Activated naive CD8-positive, alpha-beta T cell treated with anti-CD3 and anti-CD28 coated beads, Interleukin-2, amount 50 U/mL, for 24 hours (primary cell): ENCODE measurements at regions not wholly inside any gene's neighbourhood (a gene's known extent, or its start where the extent isn't known, plus 50 kb on each side); places are given as distances from the start of the nearest gene placed in this dataset.

Experiments
- ATAC-seq: fragments of 150-1000 bp; cut with Tn5 transposase; one replicate; pipeline ENCODE4 v1.10.0; 2021
- DNase-seq: peaks from one replicate; pipeline ENCODE4 v3.0.0; 2021
- H3K27ac Mint-ChIP-seq: one replicate; pipeline ENCODE4 v1.8.0; 2021; ENCODE audit warnings: mild to moderate bottlenecking, mixed read lengths
- H3K27me3 Mint-ChIP-seq: one replicate; pipeline ENCODE4 v1.8.0; 2021; ENCODE audit warnings: mixed read lengths
- H3K36me3 Mint-ChIP-seq: one replicate; pipeline ENCODE4 v1.8.0; 2021; ENCODE audit warnings: low read depth, mixed read lengths
- H3K4me1 Mint-ChIP-seq: one replicate; pipeline ENCODE4 v1.8.0; 2021; ENCODE audit warnings: mixed read lengths
- H3K4me3 Mint-ChIP-seq: one replicate; pipeline ENCODE4 v1.8.0; 2021; ENCODE audit warnings: mild to moderate bottlenecking, moderate library complexity, mixed read lengths
- H3K9me3 Mint-ChIP-seq: one replicate; pipeline ENCODE4 v1.8.0; 2021; ENCODE audit warnings: mixed read lengths

DNA sequence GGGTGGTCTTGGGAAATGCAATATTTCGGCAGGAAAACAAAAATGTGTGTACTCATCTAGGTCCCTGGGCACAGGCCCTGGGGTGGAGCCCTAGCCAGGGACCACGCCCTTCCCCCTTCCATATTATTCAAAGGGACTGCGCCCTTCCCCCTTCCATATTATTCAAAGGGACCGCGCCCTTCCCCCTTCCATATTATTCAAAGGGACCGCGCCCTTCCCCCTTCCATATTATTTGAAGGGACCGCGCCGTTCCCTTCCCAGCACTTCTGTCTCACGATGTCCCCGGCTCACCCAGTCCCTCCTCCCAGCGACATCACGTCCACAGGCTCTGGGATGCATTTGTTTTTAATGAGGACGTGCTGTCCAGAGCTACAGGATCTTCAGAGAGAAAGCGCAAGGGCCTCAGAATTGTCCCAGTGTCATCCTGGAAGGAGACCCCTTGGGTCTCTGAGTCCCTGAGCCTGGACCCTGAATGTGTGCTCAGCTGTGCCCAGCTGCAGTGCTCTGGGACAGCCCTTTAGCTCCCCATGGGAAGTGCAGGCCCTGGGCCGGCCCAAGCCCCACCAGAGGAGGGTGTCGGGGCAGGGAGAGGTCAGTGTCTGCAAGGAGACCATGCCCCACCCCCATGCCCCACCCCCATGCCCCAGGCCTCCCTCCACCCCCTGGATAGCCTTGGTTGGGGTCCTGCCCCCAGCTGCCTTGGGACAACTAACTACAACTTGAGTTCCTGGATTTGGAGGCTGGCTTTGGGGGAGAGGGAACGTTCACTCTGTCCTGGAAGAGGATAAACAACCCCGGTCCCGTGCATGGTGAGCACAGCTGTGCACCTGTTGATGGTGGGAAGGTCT lies 810.0 kb downstream of the BRD1 start:
- Mint-ChIP-seq H3K27me3 (no peaks in the 10 kb centered on the region), H3K9me3 (no peaks in the 10 kb centered on the region), H3K4me1 (no peaks in the 10 kb centered on the region), H3K27ac (no peak overlapping the region), H3K4me3 (no peak overlapping the region), H3K36me3 (no peaks in the 10 kb centered on the region)
- no peak for DNase-seq
- no peak for ATAC-seq

DNA sequence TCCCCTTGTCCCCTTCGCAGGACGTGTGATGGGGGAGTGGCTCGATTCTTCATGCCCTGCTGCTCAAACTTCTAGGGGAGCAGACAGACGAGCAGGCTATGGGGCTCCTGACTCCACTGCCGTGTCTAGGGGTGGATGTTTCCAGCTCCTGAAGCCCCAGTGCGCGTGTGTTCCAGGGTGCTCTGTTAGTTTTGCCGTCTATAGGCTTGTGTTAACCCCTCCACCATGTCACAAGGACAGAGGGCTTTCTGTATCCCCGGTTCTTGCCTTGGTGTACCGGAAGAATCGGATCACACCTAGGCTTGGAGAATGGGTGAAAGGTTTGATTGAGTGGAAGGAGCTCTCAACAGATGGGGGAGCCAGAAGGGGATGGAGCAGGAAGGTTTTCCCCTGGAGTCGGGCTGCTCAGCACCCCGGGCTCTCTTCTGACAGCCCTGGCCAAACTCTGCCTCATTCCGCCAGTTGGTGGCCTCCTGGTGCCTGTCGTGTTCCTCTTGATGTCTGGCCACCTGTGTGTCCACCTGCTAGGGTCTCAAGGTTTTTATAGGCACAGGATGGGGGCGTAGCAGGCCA lies 810.7 kb downstream of the BRD1 start:
- H3K27me3 Mint-ChIP-seq = no peaks in the 10 kb centered on the region
- DNase-seq = no peak
- no peaks in the 10 kb centered on the region for H3K36me3 Mint-ChIP-seq
- no peaks in the 10 kb centered on the region for H3K9me3 Mint-ChIP-seq
- no peak for ATAC-seq
- H3K4me3 Mint-ChIP-seq = no peak overlapping the region
- no peak overlapping the region for H3K27ac Mint-ChIP-seq
- no peaks in the 10 kb centered on the region for H3K4me1 Mint-ChIP-seq

DNA sequence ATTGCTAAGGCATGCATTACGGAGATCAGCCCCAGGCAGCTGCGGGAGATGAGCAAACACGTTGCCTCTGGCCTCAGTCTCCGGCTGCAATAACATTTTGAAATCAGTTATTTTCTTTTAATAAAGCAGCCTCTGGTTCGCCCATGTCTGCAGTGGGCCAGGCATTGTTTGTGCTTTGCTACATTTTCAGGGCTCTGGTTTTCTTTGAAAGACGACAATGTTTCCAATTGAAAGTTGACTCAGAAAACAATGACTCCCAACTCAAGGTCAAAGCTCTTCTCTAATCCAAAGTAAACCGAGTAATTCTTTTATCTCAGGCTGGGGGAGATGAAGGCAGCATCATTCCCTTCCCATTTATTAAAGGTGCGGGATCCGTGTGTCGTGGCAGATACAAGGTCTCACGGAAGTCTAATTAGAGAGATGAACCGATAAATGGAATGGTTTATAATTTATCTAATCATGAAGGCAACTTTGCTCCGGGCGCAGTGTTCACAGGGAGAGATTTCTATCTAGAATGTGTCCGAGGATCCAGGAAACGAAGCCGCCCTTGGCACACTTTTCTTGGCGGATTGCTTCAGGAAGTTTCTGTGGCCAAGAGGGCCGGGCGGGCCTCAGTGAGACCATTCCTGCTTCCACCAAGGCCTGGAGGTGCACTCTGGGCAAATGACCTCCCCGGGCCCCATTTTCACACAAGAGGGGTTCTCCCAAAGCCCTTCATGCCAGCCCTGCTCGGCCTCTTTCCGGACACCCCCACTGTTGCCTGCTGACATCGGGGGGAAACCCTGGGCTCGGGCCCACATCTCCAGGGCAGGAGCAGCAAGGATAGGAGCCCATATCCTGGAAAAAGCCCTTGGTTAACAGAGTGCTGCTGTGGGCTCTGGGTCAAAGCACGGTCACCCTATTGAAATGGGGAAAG lies 811.4 kb downstream of the BRD1 start:
- no peak for DNase-seq
- H3K27me3 Mint-ChIP-seq = no peaks in the 10 kb centered on the region
- H3K27ac Mint-ChIP-seq = no peak overlapping the region
- no peaks in the 10 kb centered on the region for H3K4me1 Mint-ChIP-seq
- ATAC-seq = no peak
- H3K4me3 Mint-ChIP-seq = no peak overlapping the region
- H3K36me3 Mint-ChIP-seq = no peaks in the 10 kb centered on the region
- no peaks in the 10 kb centered on the region for H3K9me3 Mint-ChIP-seq

DNA sequence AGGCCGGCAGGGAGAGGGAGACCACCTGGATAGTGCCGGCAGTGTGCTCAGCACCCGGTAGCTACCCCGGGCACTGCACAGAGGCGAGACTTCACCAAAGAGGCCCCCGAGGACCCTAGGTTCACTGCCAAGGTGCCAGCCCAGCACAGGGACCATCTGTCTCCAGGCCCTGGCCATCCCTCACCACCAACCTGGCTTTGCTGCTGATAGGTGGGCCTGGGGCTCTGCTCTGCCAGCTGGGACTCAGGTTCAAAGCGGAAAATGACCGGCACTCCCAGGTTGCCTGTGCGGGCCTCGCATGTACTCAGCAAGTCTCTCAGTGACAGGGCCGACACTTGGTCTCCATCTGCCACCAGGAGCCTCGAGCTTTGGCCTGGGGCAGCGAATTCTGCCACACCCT lies 812.2 kb downstream of the BRD1 start:
- DNase-seq (no peak), ATAC-seq (no peak)
- no peaks in the 10 kb centered on the region for H3K27me3 Mint-ChIP-seq
- no peaks in the 10 kb centered on the region for H3K36me3 Mint-ChIP-seq
- H3K4me3 Mint-ChIP-seq = no peak overlapping the region
- H3K4me1 Mint-ChIP-seq = no peaks in the 10 kb centered on the region
- H3K9me3 Mint-ChIP-seq = no peaks in the 10 kb centered on the region
- no peak overlapping the region for H3K27ac Mint-ChIP-seq

DNA sequence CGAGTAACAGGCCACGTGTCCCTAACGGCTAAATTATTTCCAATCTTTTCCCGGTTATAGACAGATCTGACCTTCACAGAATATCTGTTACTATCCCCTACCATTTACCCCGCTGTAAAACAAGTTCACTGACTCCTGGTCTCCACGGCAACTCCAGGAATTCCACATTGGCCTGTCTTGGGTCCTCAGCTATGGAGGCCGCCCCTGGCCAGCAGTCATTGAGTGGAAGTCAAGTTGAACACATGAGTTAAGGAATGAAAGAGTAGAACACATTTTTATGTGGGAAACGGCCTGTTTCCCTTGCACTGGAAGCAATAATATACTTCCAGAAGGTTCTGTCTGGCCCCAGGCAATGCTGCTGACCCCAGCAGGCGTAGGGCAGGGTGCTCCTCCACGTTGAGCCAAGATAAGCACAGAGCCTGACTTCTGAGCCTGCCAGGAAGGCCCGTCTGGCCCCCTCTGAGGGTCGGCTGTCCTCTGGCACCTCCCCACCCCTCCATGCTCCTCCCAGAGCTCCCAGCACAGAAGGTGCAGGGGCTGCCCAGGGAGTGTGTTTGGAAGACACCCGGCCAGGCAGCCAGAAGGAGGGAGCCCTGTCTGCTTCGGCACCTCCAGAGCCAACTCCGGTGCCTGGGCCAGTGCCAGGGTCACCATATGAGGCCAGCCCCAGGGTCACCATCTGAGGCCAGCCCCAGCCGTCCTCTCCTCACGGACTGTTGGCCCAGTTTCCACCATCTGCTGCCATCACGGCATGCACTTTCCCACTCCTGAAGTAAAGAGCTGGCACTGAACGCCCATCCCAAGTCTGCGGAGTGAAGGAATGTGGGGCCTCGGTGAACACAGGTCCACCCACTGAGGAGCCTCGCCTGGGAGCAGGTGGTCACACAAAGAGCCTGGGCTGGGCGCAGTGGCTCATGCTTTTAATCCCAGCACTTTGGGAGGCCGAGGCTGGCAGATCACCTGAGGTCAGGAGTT lies 813.2 kb downstream of the BRD1 start:
- H3K4me1 Mint-ChIP-seq = no peaks in the 10 kb centered on the region
- no peaks in the 10 kb centered on the region for H3K27me3 Mint-ChIP-seq
- no peaks in the 10 kb centered on the region for H3K9me3 Mint-ChIP-seq
- no peak for ATAC-seq
- DNase-seq = no peak
- H3K27ac Mint-ChIP-seq = no peak overlapping the region
- H3K4me3 Mint-ChIP-seq = no peak overlapping the region
- H3K36me3 Mint-ChIP-seq = no peaks in the 10 kb centered on the region

DNA sequence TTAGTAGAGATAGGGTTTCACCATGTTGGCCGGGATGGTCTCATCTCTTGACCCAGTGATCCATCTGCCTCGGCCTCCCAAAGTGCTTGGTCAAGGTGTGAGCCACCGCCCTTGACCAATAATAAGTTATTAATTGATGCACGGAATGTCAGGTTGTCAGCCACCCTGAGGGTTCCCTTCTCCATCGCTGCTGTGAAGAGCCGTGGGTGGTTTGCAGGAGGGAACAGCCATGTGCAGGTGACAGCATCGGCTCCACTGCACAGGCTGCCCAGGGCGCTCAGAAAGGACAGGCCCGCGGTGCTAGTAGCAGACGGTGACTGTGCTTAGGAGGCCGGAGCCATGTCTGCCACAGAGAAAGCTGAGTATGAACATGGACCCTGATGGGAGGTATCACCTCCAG lies 814.0 kb downstream of the BRD1 start:
- Mint-ChIP-seq H3K4me3 (no peak overlapping the region), H3K27me3 (peaks cover 2% of the 10 kb centered on the region), H3K27ac (no peak overlapping the region), H3K36me3 (no peaks in the 10 kb centered on the region), H3K4me1 (no peaks in the 10 kb centered on the region), H3K9me3 (no peaks in the 10 kb centered on the region)
- DNase-seq = no peak
- no peak for ATAC-seq

DNA sequence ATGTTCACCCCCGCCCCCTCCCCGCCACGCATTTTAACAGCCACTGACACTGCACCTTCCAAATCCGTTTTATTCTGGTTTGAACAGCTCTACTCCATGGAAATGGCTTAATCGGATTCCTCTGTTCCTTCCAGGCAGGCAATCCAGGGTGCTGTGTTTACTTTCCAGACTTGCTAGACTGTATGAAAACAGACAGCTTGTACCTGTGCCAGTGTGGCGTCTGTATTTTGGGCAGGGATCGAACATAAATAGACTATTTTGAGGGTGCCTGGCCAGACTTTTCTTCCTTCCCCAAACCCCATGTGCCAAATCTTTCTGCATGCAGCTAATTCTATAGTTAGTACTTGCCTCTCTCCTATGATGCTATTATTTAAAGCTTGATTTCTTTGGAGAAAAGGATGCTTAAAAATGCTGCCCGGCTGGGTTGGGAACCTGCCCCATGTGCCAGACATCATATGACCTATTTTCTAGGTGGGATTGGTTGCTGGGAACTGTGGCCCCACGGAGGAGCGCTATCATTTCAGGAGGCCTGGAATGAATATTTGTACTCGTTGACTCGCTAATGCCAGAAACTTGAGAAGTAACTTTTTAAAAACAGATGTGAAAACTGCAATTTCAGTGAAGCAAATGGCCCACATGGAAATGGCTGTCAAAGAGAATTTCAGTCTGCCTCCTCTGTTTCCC lies 814.8 kb downstream of the BRD1 start:
- no peak for ATAC-seq

DNA sequence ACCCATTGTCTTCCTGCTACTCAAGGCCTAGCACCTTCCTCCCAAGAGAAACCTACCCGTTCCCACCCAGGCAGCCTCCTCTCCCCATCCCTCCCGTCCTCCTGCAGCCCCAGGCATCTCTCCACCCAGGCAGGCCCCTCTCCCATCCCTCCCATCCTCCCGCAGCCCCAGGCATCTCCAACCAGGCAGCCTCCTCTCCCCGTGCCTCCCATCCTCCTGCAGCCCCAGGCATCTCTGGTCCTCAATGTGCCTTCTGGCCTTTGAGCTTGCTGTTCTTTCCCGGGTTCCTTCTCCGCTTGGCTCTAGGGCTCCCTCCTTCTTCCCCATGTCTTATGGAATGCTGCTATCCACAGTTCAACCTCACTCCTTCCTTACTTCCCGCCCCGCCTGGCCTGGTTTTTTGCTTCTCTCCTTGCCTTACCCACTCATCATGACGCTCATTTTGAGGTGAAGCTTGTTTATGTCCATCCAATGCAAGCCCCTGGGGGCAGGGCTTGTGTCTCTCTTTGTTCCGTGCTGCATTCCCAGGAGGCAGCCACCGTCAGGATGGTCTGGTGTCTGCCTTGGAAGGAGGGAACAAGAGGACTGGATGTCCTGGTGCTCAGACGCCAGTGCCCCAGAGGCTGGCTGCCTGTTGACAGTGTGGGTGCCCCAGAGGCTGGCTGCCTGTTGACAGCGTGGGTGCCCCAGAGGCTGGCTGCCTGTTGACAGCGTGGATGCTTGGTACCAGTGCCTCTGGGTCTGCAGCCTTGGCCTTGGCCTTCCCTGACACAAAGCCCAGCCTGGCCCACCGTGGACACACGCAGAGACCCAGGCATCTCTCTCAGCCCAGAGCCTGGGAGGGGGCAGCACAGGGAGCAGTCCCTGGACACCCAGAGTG lies 815.7 kb downstream of the BRD1 start:
- DNase-seq (no peak), ATAC-seq (no peak)
- H3K36me3 Mint-ChIP-seq = no peaks in the 10 kb centered on the region
- H3K4me1 Mint-ChIP-seq = no peaks in the 10 kb centered on the region
- no peaks in the 10 kb centered on the region for H3K9me3 Mint-ChIP-seq
- peaks cover 2% of the 10 kb centered on the region for H3K27me3 Mint-ChIP-seq
- H3K27ac Mint-ChIP-seq = no peak overlapping the region
- H3K4me3 Mint-ChIP-seq = no peak overlapping the region

More for the DNA sequence above, 814.8 kb downstream of the BRD1 start:
- no peak overlapping the region for H3K27ac Mint-ChIP-seq
- H3K27me3 Mint-ChIP-seq = peaks cover 2% of the 10 kb centered on the region
- no peaks in the 10 kb centered on the region for H3K9me3 Mint-ChIP-seq
- no peak for DNase-seq
- no peak overlapping the region for H3K4me3 Mint-ChIP-seq
- no peaks in the 10 kb centered on the region for H3K36me3 Mint-ChIP-seq
- no peaks in the 10 kb centered on the region for H3K4me1 Mint-ChIP-seq

DNA sequence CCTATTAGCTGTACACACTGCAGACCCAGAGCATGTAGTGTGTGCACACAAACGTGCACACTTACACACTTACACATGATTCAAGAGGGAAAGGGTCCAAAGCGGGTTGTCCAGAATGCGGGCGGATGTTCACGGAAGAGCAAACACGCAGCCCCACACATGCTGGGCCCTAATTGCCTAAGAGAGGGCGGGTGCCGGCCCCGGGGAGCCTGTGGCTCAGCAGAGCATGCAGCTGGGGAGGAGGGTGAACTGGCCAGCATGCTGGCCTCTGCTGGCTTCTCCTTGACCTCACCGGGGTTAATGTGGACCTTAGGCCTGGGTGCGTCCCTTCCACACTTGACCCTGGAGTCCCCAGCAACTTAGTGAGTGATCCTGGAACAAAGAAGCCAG lies 816.3 kb downstream of the BRD1 start:
- no peaks in the 10 kb centered on the region for H3K4me1 Mint-ChIP-seq
- H3K27ac Mint-ChIP-seq = no peak overlapping the region
- no peaks in the 10 kb centered on the region for H3K36me3 Mint-ChIP-seq
- ATAC-seq (no peak), DNase-seq (no peak)
- peaks cover 2% of the 10 kb centered on the region for H3K27me3 Mint-ChIP-seq
- H3K4me3 Mint-ChIP-seq = no peak overlapping the region
- H3K9me3 Mint-ChIP-seq = no peaks in the 10 kb centered on the region

DNA sequence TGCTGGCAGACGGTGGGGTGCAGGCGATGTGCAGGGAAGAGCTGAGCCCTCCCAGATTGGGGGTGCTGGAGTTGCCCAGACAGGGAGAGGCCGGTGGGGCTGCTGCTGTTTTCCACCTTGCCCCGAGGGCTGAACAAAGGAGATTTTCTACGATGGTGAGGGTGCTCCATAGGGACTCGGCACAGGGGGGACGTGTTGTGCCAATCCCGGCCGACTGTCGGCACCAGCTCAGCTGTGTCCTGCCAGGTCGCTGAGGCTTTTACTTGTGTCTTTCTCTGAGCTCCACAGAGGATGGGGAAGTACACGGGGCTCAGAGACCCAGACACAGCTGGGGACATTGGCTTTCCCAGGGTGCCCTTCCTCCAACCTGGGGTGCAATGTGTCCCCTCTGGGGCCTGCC lies 816.8 kb downstream of the BRD1 start:
- no peaks in the 10 kb centered on the region for H3K36me3 Mint-ChIP-seq
- no peak overlapping the region for H3K27ac Mint-ChIP-seq
- DNase-seq (no peak), ATAC-seq (no peak)
- H3K9me3 Mint-ChIP-seq = no peaks in the 10 kb centered on the region
- H3K4me3 Mint-ChIP-seq = no peak overlapping the region
- H3K4me1 Mint-ChIP-seq = no peaks in the 10 kb centered on the region
- H3K27me3 Mint-ChIP-seq = peaks cover 2% of the 10 kb centered on the region

DNA sequence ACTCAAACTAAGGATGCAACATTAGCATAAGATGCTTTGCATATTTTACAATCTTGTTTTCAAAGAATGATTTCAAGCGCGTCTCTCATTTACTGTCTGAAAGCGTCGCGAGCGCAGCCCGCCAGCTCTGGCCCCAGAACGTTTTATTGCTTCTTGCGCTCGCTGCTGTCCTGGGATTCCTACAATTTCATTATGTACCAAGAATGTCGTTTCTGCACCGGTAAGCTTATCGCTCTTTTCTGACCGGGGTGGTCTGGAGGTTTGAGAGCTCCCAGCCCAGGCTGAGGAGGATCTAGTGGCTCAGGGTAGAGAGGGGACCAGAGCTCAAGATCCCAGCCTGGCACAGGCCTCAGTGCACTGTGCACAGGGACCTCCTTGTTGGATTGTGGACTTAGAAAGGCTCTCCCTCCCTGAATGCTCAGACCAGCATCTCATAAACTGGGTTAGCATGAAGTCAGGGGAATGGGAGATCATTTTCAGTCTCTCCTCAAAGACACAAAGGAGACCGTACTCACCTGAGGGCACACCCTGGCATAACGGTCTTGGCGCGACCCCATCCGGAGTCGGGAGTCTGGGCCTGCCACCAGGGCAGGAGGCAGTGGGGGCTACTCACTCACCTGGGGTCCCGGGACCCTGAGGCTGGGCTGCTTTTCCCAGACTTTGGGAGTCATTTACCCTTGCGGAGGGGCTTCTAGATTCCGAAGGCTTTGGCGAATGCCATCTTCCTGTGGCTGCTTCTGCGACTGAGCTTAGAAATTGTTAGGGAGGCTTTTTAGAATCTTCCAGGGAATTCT lies 817.4 kb downstream of the BRD1 start:
- ATAC-seq (no peak), DNase-seq (no peak)
- Mint-ChIP-seq H3K4me1 (no peaks in the 10 kb centered on the region), H3K9me3 (no peaks in the 10 kb centered on the region), H3K27me3 (peaks cover 2% of the 10 kb centered on the region), H3K27ac (no peak overlapping the region), H3K4me3 (no peak overlapping the region), H3K36me3 (no peaks in the 10 kb centered on the region)

DNA sequence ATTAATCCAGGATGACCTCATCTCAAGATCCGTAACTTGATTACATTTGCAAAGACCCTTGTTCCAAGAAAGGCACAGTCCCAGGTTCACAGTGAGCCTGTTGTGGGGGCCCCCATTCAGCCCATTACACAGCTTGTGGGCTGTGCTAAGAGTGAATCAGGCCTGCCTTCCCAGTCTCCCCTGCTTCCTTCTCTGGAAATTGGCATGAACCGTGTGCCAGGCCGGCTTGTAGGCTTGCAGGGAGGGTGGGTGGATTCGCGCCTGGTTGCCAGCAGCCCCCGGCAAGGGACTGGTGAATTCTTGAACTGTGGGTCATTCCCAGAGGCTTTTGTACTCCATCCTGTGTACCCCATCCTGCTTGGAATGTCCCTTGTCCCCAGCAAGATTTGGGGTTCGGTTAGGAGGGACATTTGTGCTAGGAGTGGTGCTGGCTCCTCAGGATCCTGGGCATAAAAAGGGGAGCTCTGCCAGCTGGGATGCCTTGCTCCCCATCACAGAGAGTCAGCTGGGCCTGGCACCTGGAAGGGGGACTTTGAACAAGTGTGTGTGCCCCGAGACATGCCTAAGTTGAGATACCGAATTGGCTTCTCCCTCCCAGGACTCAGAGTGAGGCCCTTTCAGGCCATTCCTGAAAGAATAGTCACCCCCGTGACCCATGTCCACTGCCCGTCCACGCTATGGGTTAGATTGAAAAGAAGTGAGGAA lies 818.2 kb downstream of the BRD1 start:
- no peak overlapping the region for H3K4me3 Mint-ChIP-seq
- no peak for DNase-seq
- H3K36me3 Mint-ChIP-seq = no peaks in the 10 kb centered on the region
- H3K4me1 Mint-ChIP-seq = no peaks in the 10 kb centered on the region
- H3K27me3 Mint-ChIP-seq = peaks cover 2% of the 10 kb centered on the region
- no peaks in the 10 kb centered on the region for H3K9me3 Mint-ChIP-seq
- ATAC-seq = no peak
- H3K27ac Mint-ChIP-seq = no peak overlapping the region
